ENCODE measurements at regions not wholly inside any gene's neighbourhood (a gene's known extent, or its start where the extent isn't known, plus 50 kb on each side); places are given as distances from the start of the nearest gene placed in this dataset.

DNA sequence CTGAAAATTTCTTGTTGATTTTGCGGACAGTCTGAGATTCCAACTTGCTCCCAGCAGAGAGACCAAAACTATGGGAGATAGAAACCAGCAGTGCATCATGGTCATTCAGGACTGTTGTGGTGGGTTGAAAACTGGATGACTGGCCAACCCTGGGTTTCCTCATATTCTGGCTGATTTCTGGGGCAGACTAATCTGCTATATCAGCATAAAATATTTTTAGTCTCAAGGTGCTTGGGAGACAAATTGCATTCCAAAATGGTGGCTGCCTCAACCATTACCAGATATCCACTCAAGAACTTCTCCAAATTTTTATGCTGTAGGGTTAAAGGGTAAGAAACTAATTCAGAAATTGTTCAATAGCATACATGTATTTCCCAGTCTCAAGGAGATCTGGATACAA is 434.0 kb downstream of the BRINP3 start:
- no peak for DNase-seq (ENCODE audit: low read depth in 4 of 4, low spot score in 2 of 4)

GRCh38 chr1:190046231-190046630 is 431.4 kb downstream of the BRINP3 start:
- DNase-seq (ENCODE audit: low read depth in 4 of 4, low spot score in 2 of 4): no peak
